Right ventricle myocardium superior (tissue), 1 donor: ENCODE measurements at regions not wholly inside any gene's neighbourhood (a gene's known extent, or its start where the extent isn't known, plus 50 kb on each side); places are given as distances from the start of the nearest gene placed in this dataset.
"Not testable (repeated sequence)": the region's sequence is repeated elsewhere in the genome, so short reads cannot be mapped to it uniquely, and the experiment has no call there.

Experiments used
- ATAC-seq: fragments of 200-7000 bp; cut with Tn5 transposase; one replicate; pipeline ENCODE4 v1.9.1; 2020; ENCODE audit warnings: mild to moderate bottlenecking; ENCODE audit not compliant: poor library complexity
- DNase-seq: peaks from one replicate; pipeline ENCODE4 v3.0.0-alpha.2; 2020
- intact Hi-C: fragments of 100-400 bp; cut with DNase I; formaldehyde crosslinking; loops from one replicate; pipeline ENCODE4 v1.11.2; 2022
- donor health status: DM: no; HTN: yes; CAD: no; lungs with severe emphysema.

GRCh38 chr16:8053437-8053836 is 536.9 kb downstream of the TMEM114 start:
- intact Hi-C loops, result no loop called here
- no peak for ATAC-seq
- no peak for DNase-seq

DNA sequence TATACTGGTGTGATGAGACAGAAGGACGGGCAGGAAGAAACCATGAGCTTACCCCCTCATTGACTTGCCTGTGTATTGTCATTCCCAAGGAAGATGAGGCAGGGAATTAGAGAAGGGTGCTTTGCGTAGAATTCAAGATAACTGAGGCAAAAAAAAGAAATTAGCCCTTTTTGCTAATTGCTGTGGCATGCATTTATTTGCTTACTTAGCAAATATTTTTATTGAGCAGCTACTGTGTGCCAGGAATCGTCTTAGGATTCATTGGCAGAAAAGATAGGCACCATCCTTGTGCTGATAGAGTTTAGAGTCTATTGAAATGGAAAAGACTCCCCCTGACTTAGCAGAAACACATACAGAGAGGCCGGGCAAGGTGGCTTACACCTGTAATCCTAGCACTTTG is 541.9 kb downstream of the TMEM114 start:
- DNase-seq, result no peak
- intact Hi-C loops, result no loop called here
- ATAC-seq, result no peak

GRCh38 chr16:8047736-8048135 is 542.6 kb downstream of the TMEM114 start:
- DNase-seq, result no peak
- intact Hi-C loops, result no loop called here
- ATAC-seq, result no peak

DNA sequence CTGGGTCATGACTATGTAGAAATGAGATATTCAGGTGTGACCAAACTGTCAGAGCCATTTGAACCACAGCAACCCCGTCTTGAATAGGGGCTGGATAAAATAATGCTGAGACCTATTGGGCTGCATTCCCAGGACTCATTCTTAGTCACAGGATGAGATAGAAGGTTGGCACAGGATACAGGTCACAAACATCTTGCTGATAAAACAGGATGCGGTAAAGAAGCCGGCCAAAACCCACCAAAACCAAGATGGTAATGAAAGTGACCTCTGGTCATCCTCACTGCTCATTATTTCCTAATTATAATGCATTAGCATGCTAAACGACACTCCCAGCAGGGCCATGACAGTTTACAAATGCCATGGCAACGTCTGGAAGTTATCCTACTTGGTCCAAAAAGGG is 545.5 kb downstream of the TMEM114 start:
- ATAC-seq (no peak), DNase-seq (no peak)
- intact Hi-C loops, result no loop called here

DNA sequence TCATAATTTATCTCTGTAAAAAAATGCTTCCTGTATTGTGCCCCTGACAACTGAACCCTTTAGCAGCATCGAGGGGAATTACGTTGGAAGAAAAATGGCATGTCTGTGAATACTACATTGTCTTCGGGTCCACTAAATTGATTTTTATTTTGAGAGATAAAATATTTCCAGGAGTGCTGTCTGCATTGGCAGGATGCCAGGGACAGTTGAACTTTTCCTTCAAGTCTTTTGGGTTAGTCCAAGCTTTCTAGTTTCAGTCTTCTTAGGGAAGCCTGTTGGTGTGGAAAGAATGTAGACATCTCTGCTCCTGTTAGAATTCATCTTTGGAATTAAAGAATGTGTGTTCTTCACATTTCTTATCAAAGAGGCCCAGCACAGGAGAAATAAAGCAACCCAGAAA is 557.9 kb downstream of the TMEM114 start:
- DNase-seq, result no peak
- ATAC-seq, result no peak
- intact Hi-C loops, result no loop called here

- DNase-seq, ATAC-seq, intact Hi-C loops: not testable (repeated sequence)
Measured at GRCh38 chr16:8030004-8030403, 560.3 kb downstream of the TMEM114 start.

DNA sequence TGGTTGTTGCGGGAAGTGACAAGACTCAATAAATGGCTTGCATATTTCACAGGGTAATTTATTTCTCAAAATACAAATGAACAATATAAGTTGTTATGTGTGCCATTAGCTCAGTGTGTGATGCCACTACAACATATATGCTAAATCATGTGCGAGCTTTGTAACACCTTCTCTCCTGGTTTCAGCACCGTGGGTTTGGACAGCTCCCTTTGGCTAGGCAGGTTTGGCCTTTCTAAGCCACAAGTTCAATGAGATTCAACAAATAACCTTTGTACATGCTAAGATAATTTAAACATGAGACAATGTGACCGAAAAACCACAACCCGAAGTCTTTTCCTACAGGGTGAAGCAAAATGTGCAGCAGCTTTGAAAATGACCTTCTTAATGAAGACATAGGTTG is 563.9 kb downstream of the TMEM114 start:
- DNase-seq, result no peak
- intact Hi-C loops, result no loop called here
- no peak for ATAC-seq

DNA sequence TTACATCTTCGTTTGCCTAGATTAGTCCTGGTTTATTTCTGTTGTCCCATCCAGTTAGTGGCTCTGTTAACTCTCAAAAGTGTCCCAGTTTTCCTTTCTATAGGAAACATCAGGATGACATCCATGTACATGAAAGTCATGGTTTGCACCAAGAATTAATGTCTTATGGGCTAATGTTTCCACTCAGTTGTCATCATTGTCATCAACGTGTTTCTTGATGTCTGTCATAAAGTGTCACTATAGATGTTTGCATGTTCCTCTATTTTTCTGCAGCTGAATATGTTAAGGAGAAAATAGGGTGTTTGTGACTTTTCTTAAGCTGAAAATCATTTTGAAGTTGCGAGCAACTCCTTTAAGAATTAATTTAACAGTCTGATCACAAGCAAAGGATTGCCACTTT is 567.0 kb downstream of the TMEM114 start:
- ATAC-seq (no peak), DNase-seq (no peak)
- intact Hi-C loops, result no loop called here

GRCh38 chr16:8005096-8005860 is 585.0 kb downstream of the TMEM114 start:
- ATAC-seq (no peak), DNase-seq (no peak)
- intact Hi-C loops, result no loop called here

DNA sequence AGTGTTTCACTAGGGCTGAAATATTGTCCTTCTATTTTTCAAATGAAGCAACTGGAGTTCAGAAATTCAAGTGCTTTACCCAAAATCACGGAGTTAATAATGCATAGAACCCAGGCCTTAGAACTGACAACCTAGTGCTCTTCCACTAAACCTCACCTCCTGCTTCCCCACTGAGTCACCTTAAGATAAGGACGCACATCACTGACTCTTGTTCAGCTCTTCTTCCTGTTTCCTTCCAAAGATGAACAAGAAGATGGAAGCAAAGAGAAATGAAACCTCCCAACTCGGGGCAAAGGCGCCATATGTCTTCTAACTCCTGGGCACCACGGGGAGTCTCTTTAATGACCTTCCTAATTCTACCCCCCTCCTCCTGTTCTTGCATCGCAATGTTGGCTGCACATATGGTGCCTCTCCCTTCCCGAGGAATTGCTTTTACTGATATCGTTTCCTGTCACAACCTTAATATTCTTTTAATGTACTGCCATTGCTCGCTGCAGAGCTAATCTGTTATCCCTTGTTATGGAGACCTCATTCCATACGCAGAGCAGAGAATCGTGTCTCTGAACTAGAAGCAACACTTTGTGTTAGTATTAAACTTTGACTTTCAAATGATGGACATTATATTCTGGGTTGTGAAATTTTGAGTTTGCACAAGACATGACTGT is 591.4 kb downstream of the TMEM114 start:
- ATAC-seq (no peak), DNase-seq (no peak)
- intact Hi-C loops, result no loop called here

GRCh38 chr16:7997966-7998365 is 592.3 kb downstream of the TMEM114 start:
- DNase-seq, result no peak
- ATAC-seq, result no peak
- intact Hi-C loops, result no loop called here

- intact Hi-C loops, result no loop called here
- no peak for DNase-seq
- no peak for ATAC-seq
Measured at GRCh38 chr16:7992616-7993015, 597.7 kb downstream of the TMEM114 start.

DNA sequence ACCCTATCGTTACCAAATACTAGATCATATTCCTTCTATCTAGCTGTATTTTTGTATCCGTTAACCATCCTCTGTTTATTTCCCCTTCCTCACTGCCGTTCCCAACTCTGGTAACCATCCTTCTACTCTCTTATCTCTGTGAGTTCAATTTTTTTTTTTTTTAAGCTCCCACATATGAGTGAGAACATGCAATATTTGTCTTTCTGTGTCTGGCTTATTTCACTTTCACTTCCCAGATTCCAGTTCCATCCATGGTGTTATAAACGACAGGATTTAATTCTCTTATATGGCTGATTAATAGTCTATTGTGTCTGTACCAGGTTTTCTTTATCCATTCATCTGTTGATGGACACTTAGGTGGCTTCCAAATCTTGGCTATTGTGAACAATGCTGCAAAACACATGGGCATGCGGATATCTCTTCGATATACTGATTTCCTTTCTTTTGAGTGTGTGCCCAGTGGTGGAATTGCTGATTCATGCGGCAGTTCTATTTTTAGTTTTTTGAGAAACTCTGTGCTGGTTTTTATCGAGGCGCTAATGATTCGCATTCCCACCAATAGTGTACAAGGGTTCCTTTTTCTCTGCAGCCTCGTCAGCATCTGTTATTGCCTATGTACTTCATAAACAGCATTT is 599.6 kb downstream of the TMEM114 start:
- intact Hi-C loops, result no loop called here
- no peak for DNase-seq
- ATAC-seq, result no peak

GRCh38 chr16:7983676-7984075 is 606.6 kb downstream of the TMEM114 start:
- DNase-seq (no peak), ATAC-seq (no peak)
- intact Hi-C loops, result no loop called here

DNA sequence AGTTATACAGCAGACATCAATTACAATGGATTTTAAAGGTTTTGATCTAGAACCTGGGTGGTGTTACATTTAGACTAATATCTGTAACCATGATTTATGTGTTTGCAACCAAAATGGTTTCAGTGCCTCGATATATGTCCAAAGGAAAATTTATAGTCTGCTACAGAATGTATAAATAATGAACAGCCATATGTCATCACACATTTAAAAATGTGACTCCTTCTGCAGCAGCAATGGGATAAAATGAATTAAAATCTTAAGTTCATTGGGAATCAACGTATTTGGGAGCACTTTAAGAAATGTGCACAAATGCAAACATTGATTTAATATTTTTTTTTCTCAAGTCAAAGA is 610.2 kb downstream of the TMEM114 start:
- ATAC-seq, result no peak
- intact Hi-C loops, result no loop called here
- DNase-seq, result no peak

DNA sequence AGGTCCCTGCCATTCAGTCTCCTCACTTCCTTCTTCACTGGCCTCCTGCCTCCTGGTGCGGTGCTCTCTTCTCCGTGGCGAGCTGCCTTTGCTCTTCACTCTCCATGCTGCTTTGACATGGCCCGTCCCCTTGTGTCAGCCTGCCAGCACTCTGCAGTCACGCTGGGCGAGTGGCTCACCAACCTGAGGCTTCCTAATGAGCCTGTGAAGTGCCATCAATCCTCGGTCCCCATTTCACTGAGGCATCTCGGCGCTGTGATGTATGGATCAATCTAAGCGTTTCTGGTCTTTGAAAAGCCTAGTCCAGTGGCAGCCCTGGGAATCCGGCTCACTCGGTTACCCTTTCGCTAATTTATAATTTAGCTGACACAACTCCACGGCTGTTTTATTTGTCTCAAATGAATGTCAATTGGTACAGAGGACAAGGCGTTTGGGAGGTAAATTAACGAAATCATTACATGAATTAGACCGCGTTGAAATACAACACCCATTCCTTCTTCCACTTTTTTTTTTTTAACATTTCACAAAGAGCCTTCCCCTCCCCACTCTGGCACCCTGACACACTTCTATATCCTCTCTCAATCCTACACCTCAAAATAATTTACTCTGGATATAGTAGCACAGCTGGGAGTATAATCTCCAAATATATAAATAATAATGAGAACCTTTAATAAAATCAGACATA is 610.7 kb downstream of the TMEM114 start:
- DNase-seq, result no peak
- no peak for ATAC-seq
- intact Hi-C loops, result no loop called here

DNA sequence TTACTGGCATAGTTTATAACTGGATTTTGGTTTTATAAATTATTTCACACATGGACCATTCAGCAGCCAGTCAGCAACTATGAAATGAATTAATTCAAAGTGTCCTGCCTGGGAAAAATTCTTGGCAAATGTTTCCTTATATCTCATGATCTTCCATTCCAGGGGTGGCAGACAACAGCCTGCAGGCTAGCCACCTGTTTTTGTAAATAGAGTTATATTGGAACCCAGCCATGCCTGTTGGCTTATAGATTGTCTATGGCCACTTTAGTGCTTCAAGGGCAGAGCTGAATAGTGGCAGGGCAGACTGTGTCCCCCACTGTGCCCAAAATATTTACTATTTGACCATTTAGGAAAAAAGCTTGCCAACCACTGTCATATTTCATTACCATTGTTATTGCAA is 613.7 kb downstream of the TMEM114 start:
- ATAC-seq, result no peak
- no peak for DNase-seq
- intact Hi-C loops, result no loop called here

DNA sequence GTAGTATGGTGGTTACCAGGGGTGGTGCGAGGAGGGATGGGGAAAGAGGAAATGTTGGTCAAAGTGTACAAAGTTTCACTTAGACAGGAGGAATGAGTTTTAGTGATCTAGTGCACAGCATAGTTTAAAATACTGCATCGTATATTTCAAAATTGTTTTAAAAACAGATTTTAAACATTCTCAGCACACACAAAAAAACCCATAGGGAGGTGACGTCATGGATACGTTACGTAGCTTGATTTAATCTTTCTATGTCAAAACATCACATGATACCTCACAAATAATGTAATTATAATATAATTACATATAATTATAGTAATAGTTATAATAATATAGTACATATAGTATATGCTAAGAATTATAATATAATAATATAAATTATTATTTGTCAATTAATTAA is 614.2 kb downstream of the TMEM114 start:
- ATAC-seq (no peak), DNase-seq (no peak)
- intact Hi-C loops, result no loop called here

DNA sequence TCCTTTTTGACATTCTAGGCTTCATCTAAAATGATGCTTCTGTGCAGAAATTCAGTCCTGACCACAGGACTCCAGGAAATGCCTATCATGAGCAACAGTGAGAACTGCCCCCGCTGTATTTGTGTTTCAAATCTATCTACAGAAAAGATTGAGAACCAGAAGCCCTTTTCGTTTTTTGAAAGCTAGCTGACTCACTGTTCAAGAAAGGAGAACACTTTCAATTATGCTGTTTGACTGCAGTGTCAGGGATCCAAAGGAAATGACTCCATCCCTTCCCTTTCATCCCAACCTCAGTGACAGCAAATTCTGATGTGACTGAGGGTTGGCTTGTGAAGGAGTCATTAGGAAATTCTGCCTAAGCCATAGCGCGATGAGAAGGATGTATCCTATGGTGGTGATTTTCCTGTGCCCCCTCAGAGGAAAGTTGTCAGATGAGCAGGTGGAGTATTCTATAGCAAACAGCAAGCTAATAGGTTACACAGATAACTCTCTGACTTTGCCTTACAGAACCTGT is 622.3 kb downstream of the TMEM114 start:
- intact Hi-C loops, result no loop called here
- ATAC-seq (no peak), DNase-seq (no peak)

GRCh38 chr16:7964744-7965143 is 625.6 kb downstream of the TMEM114 start:
- no peak for DNase-seq
- intact Hi-C loops, result no loop called here
- ATAC-seq, result no peak
